PC-9 (cell line): ENCODE measurements at regions not wholly inside any gene's neighbourhood (a gene's known extent, or its start where the extent isn't known, plus 50 kb on each side); places are given as distances from the start of the nearest gene placed in this dataset.

Experiments
- BruUV-seq: library from RNA; stranded (reverse); fragments of 400-500 nt; replicated peaks from 2 replicates; lab custom pipeline; 2021; lab: Mats Ljungman, UMichigan
- CTCF ChIA-PET: fragments of 300-600 bp; sonication (Branson Sonifier 250); formaldehyde crosslinking; loops from one replicate; lab custom pipeline; 2022; ENCODE audit warnings: antibody characterized with exemption; lab: Charles Lee
- POLR2A ChIA-PET: fragments of 300-600 bp; sonication (Branson Sonifier 250); formaldehyde crosslinking; loops from one replicate; lab custom pipeline; 2022; ENCODE audit warnings: antibody characterized with exemption; ENCODE audit not compliant: unreplicated experiment; lab: Charles Lee
- DNase-seq, 2 experiments: peaks; one replicate each; pipeline versions ENCODE4 v3.0.0 to v3.0.0-alpha.2; 2015 to 2022; ENCODE audit warnings: mixed read lengths in 1 of 2
- H2AFZ ChIP-seq: fragments of 200-600 bp; sonication (generic); 2 replicates; pipeline ENCODE4 v1.8.1; 2017; ENCODE audit warnings: antibody characterized with exemption
- H3F3A ChIP-seq: fragments of 200-600 bp; sonication (generic); 2 replicates; pipeline ENCODE4 v1.8.1; 2017; ENCODE audit warnings: antibody characterized with exemption, mild to moderate bottlenecking, low read depth; ENCODE audit not compliant: insufficient read depth
- H3K27ac ChIP-seq: fragments of 200-600 bp; sonication (generic); 2 replicates; pipeline ENCODE4 v1.6.1; 2016; ENCODE audit warnings: mixed run types
- H3K27me3 ChIP-seq: fragments of 200-600 bp; sonication (generic); 2 replicates; pipeline ENCODE4 v1.6.1; 2016; ENCODE audit warnings: low read depth, mixed run types; ENCODE audit not compliant: insufficient read depth
- H3K36me3 ChIP-seq: fragments of 200-600 bp; sonication (generic); 2 replicates; pipeline ENCODE4 v1.6.1; 2016; ENCODE audit warnings: low read depth, mixed run types
- H3K4me1 ChIP-seq: fragments of 200-600 bp; sonication (generic); replicated peaks from 2 replicates; pipeline ENCODE4 v1.6.1; 2016; ENCODE audit warnings: mixed run types; ENCODE audit not compliant: insufficient read depth
- H3K4me2 ChIP-seq: fragments of 200-600 bp; sonication (generic); 2 replicates; pipeline ENCODE4 v1.6.1; 2017; ENCODE audit warnings: mixed run types
- H3K4me3 ChIP-seq: fragments of 200-600 bp; sonication (generic); 2 replicates; pipeline ENCODE4 v1.6.1; 2016; ENCODE audit warnings: mixed run types
- H3K79me2 ChIP-seq: fragments of 200-600 bp; sonication (generic); 2 replicates; pipeline ENCODE4 v1.6.1; 2017; ENCODE audit warnings: low read depth, mixed run types
- H3K9me2 ChIP-seq: fragments of 200-600 bp; sonication (generic); 2 replicates; pipeline ENCODE4 v1.8.1; 2017; ENCODE audit warnings: mild to moderate bottlenecking; ENCODE audit not compliant: insufficient read depth
- H3K9me3 ChIP-seq: fragments of 200-600 bp; sonication (generic); 2 replicates; pipeline ENCODE4 v1.8.1; 2016; ENCODE audit warnings: low read depth; ENCODE audit not compliant: insufficient read depth
- H4K20me1 ChIP-seq: fragments of 200-600 bp; sonication (generic); 2 replicates; pipeline ENCODE4 v1.8.1; 2017; ENCODE audit not compliant: insufficient read depth
- EZH2 ChIP-seq: fragments of 200-600 bp; sonication (generic); IDR thresholded peaks from 2 replicates; pipeline ENCODE4 v1.8.0; 2017; ENCODE audit warnings: antibody characterized with exemption, low read depth
- intact Hi-C: fragments of 100-400 bp; cut with micrococcal nuclease; formaldehyde crosslinking; loops from one replicate; pipeline ENCODE4 v1.10.0; 2022; ENCODE audit not compliant: unreplicated experiment
- TF ChIP-seq, protein P1 (sequence below): fragments of 200-600 bp; sonication (generic); conservative IDR thresholded peaks from 2 replicates; pipeline ENCODE4 v1.6.1; 2017; ENCODE audit warnings: mixed run types, antibody characterized with exemption, mild to moderate bottlenecking, moderate library complexity

DNA sequence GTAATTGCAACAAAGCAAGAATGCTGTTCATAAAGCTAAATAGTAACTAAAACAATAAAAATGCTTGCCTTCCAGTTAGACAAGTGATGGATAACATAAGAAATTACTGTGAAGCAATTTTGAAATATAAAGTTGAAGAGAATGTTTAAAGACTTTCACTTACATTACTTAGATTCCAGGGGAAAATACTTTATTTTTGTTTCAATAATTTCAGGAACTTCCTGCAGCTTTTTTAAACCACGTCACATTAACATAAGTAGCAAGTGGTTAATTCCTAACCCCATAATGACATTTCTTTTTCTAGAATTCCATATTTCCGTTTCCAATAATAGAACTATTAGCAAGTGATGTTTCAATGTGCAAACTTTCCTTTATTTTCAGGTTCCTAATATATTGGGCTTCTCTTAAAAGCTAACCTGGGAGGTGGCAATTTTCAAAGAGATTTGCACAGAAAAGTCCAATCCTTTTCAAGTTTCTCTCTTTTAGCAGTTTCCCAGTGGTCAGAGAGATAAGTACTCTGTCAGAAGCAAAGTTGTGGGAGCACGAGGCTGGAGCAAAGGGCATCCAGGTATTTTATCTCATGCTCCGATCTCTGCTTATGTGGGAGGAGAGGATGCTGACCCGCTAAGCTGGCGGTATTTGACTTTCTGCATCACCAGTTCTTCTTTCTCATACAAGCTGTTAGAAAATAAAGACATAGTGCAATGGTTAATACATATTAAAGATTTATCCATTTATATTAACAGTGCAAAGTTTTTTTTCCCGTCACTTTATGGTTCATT is 1025.3 kb downstream of the EFNB2 start:
- H3K27me3 ChIP-seq: no peaks in the 10 kb centered on the region
- intact Hi-C loops: no loop called here
- DNase-seq: no peak
- BruUV-seq: no TSS peak
- no peaks in the 10 kb centered on the region for H3K4me1 ChIP-seq
- no peaks in the 10 kb centered on the region; the same call in 1 of the 2 replicates for H3K9me2 ChIP-seq
- no peaks in the 10 kb centered on the region for H3K36me3 ChIP-seq
- TF ChIP-seq, protein P1, sequence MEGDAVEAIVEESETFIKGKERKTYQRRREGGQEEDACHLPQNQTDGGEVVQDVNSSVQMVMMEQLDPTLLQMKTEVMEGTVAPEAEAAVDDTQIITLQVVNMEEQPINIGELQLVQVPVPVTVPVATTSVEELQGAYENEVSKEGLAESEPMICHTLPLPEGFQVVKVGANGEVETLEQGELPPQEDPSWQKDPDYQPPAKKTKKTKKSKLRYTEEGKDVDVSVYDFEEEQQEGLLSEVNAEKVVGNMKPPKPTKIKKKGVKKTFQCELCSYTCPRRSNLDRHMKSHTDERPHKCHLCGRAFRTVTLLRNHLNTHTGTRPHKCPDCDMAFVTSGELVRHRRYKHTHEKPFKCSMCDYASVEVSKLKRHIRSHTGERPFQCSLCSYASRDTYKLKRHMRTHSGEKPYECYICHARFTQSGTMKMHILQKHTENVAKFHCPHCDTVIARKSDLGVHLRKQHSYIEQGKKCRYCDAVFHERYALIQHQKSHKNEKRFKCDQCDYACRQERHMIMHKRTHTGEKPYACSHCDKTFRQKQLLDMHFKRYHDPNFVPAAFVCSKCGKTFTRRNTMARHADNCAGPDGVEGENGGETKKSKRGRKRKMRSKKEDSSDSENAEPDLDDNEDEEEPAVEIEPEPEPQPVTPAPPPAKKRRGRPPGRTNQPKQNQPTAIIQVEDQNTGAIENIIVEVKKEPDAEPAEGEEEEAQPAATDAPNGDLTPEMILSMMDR: no peak
- no peak for TF ChIP-seq EZH2
- H3K4me2 ChIP-seq: no peak overlapping the region
- H3K4me3 ChIP-seq: no peak overlapping the region
- ChIA-PET POLR2A (no interaction called here), CTCF (no interaction called here)
- H3K79me2 ChIP-seq: no peaks in the 10 kb centered on the region
- no peak overlapping the region for H2AFZ ChIP-seq
- H3F3A ChIP-seq: no peaks in the 10 kb centered on the region
- H3K27ac ChIP-seq: no peak overlapping the region
- no peaks in the 10 kb centered on the region for H3K9me3 ChIP-seq
- H4K20me1 ChIP-seq: no peaks in the 10 kb centered on the region

DNA sequence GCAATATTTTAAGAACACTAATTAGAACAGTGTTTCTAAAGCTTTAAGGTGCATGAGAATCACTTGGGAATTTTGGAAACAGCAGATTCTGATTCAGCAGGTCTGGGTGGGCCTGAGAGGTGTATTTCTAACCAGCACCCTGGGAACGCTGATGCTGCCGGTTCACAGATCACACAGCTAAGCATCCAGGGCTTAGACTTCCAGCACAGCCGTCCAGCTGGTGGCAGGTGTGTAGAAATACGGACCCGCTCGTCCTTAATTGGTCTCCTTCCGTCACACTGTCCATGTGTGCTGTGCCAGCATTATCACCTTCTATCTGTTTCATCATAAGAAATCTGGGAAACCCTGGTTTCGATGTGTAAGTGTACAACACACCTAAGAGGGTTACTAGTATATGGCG is 1029.0 kb downstream of the EFNB2 start:
- CTCF ChIA-PET: no interaction called here
- TF ChIP-seq, protein P1: no peak
- no peak for TF ChIP-seq EZH2
- intact Hi-C loops: no loop called here

DNA sequence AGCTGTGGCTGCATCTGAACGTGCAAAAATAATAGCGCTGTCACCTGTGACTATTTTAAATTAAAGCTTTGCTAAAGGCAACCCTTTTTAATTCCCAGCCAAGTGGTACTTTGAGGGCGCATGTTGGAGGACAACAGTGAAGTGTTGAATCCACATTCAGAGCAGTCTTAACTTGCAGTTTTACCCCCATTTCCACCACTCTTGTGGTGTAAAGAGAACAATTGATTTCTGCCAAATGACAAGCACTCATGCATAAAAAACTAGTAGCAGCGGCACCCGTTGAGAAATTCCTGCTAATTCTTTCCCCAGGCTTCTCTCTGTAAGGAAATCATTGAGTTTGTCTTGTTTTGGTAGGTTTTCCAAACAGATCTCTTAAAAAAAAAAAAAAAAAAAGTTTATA is 1033.3 kb downstream of the EFNB2 start:
- Histone ChIP-seq H3F3A (no peaks in the 10 kb centered on the region), H3K4me3 (no peak overlapping the region), H2AFZ (no peak overlapping the region), H3K27me3 (no peaks in the 10 kb centered on the region), H3K27ac (no peak overlapping the region), H3K36me3 (no peaks in the 10 kb centered on the region), H3K79me2 (no peaks in the 10 kb centered on the region), H3K4me2 (no peak overlapping the region), H3K9me2 (no peaks in the 10 kb centered on the region), H3K4me1 (peaks cover 8% of the 10 kb centered on the region), H3K9me3 (no peaks in the 10 kb centered on the region), H4K20me1 (no peaks in the 10 kb centered on the region)
- TF ChIP-seq EZH2: no peak
- TF ChIP-seq, protein P1: no peak
- no TSS peak for BruUV-seq
- no peak for DNase-seq
- CTCF ChIA-PET: no interaction called here
- intact Hi-C loops: no loop called here
- POLR2A ChIA-PET: no interaction called here

More for the DNA sequence above, 1029.0 kb downstream of the EFNB2 start:
- H3K36me3 ChIP-seq: no peaks in the 10 kb centered on the region
- no peak overlapping the region for H3K4me2 ChIP-seq
- no peaks in the 10 kb centered on the region for H3F3A ChIP-seq
- POLR2A ChIA-PET: no interaction called here
- DNase-seq: no peak
- H3K27me3 ChIP-seq: no peaks in the 10 kb centered on the region
- no peaks in the 10 kb centered on the region for H3K9me3 ChIP-seq
- no peaks in the 10 kb centered on the region for H4K20me1 ChIP-seq
- BruUV-seq: no TSS peak
- no peaks in the 10 kb centered on the region for H3K4me1 ChIP-seq
- H3K9me2 ChIP-seq: no peaks in the 10 kb centered on the region; the same call in 1 of the 2 replicates
- H3K27ac ChIP-seq: no peak overlapping the region
- H3K4me3 ChIP-seq: no peak overlapping the region
- H3K79me2 ChIP-seq: no peaks in the 10 kb centered on the region
- no peak overlapping the region; the same call in 1 of the 2 replicates for H2AFZ ChIP-seq
